Caki2 (cell line): ENCODE measurements at regions not wholly inside any gene's neighbourhood (a gene's known extent, or its start where the extent isn't known, plus 50 kb on each side); places are given as distances from the start of the nearest gene placed in this dataset.

Experiments used
- DNase-seq: peaks from one replicate; pipeline ENCODE4 v3.0.0-alpha.2; 2015; ENCODE audit warnings: low read depth
- in situ Hi-C: cut with HindIII; loops from 2 replicates; pipeline ENCODE4 v1.10.0; 2016; ENCODE audit warnings: low sequenced_read_pairs, low pct_unique_long_range_greater_than_20kb, mixed read lengths

DNA sequence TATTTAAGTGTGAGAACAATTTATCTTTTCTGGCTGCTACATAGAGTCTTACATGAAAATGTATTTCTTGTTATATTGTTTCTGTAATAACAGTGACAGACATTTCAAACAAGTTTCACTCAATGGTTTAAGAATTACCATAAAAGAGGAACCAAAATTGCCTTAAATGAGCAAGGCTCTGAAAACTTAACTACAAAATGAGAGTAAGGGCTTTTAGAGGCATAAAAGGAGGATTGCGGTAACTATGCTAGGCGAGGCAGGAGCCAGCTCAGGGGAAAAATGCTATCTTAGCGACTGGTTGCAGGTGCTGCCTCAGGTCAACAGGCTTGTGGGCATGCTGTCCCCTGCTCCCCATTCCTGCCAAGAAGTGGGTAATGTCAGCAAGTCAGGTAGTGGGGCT lies 81.7 kb upstream of the MSI2 start:
- DNase-seq = no peak
- in situ Hi-C loops = no loop called here

DNA sequence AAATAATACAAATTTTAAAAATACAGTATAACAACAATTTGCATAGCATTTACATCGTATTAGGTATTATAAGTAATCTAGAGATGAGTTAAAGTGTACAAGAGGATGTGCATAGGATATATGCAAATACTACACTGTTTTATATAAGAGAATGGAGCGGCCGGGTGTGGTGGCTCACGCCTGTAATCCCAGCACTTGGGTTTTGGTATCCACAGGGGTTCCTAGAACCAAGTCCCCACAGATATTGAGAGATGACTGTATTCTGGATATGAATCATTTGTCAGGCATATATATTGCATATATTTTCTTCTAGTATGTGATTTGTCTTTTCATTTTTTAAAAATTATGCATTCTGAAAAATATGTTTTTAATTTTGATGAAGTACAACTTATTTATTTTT lies 77.5 kb upstream of the MSI2 start:
- in situ Hi-C loops = no loop called here
- no peak for DNase-seq

DNA sequence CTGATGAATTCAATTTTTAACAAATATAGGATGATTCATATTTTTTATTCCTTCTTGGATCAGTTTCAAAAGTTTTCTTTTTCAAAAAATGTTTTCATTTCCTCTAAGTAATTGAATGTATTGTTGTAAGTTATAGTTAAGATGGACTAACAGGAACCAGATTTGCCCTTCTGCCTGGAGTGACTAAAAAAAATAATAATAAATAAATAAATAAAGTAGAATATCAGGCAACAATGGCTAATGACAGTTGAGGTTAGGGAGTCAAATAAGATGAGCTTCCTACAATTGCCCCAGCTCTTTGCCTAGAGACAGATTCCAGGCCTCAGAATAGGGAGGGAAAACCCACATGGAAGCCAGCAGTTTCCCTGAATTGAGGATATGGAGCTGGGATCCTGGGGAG lies 73.7 kb upstream of the MSI2 start:
- in situ Hi-C loops = no loop called here
- DNase-seq = no peak

DNA sequence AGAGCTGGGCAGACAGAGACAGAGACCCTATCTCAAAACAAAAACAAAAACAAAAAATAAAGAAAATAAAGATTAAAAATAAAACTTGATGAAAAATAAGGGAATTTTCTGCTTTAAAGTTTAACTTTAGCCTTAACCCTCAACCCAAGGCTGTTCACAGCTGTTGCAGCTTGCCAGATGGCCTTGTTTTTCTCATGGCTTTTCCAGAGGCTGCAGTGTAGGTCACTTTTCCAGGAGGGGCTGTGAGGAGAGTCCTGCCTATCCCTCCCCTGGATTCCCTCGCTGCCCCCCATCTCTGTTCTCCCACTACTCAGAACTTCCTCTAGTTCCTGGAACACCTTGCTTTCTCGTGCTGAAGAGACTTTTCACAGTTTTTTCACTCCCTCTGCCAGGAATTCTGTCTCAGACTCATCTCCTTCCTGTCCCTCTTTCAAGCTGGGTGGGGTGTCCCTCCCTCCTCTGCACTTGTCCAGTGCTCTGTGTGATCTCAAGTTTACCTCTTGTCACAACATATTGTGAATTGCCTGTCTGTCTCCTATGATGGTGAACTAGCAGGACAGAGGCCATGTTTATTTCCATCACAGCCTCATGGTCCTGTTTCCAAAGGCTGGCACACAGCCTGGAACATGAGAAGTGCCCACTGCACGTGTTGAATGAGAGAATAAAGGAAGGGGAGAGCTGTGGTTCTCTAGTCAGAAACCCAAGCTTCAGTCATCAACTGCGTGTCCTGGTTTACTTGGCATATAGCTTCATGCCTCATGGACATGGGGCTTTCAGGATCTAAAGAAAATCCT lies 69.9 kb upstream of the MSI2 start:
- no peak for DNase-seq
- in situ Hi-C loops = no loop called here

DNA sequence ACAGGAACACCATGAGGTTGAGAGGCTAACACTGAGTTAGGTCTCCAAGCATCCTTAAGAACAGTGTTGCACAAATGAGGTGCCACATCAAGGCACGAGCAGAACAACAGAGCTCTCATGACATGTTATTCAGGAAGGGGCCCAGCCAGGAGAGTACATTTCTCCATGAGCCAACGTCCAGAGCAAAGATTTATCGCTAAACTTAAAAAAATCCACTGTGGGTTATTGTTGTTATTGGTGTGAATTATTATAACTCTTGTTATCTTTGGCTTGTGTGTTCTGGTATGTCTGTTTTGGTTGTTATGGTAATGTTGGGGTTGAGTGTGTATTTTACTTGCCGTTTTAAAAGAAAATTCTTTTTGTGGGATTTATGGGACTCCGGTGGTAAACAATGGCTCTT lies 68.9 kb upstream of the MSI2 start:
- DNase-seq = no peak
- in situ Hi-C loops = no loop called here

DNA sequence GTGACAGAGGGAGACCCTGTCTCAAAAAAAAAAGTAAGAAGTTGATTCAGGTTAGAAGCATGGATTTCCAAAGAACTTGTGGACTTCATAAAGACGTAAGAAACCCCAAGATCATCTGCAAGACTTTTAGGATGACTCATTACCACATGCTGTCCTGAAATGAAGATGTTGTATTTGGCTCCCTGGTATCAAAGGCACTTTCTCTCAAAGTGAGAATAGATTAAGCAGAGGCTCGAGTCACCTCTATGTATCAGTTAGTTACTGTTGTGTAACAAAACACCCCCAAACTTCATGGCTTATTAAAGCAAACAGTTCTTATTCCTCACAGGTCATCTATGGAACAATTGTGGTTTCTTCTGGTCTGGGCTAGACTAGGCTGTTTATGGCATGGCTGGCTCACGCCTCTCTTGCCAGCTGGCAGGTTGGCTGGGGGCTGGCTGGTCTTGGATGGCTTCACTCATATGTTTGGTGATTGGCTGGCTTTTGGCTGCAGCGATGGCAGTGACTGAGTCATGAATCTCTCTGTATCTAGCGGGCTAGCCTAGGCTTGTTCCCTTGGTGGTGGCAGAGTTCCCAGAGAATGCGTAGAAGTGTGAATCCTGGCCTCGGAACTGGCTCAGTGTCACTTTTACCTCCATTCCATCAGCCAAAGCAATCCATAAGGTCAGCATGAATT lies 60.4 kb upstream of the MSI2 start:
- peak; percentile 36 for DNase-seq
- in situ Hi-C loops = no loop called here

DNA sequence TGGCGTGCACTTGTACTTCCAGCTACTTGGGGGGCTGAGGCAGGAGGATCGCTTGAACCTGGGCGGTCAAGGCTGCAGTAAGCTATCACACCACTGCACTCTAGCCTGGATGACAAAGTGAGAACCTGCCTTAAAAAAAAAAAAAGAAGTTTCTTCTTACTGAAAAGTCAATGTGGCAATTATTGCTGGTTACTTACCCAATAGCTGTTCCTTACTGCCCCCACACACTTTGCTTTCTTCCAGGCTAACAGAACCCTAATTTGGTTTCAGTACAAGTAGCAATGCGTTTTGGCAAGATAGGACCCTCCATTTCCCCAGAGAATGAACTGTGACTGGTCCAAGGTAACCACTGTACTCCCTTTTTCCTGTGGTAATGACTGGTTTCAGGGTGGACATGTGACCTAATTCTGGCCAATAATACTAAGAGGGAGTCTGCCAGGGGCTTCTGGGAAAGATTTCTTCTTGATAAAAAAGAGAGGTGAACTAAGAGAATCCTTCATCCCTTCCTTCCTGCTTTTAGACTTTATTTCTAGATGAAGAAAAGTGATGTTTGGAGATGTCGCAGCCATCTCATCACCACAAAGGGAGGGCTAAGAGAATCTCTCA lies 58.8 kb upstream of the MSI2 start:
- in situ Hi-C loops = no loop called here
- DNase-seq = no peak

DNA sequence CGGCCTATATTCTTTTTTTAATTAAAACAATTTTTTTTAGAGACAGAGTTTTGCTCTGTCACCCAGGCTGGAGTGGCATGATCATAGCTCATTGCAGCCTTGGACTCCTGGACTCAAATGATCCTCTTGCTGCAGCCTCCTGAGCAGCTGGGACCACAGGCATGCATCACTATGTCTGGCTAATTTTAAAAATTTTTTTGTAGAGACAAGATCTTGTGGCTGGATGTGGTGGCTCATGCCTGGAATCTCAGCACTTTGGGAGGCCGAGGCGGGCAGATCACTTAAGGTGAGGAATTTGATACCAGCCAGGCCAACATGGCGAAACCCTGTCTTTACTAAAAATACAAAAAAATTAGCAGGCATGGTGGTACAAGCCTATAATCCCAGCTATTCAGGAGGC lies 54.8 kb upstream of the MSI2 start:
- in situ Hi-C loops = no loop called here
- no peak for DNase-seq

DNA sequence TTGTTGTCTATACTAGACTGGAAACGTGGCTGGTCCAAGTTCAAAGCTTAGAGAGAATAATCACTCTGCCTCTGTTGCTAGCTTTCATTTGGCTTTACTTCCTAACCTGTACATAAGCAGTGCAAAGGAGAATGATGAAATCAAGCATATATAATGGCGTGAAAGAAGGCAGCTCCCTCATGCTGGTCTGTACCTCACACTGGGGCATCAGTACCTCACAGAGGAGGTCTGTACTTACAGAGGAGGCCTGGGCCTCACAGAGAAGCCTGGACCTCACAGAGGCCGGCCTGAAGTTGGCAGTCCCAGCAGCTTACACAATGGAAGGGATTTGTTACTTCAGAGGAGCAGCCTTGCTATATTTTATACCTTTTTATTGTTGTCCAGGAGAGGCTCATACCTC lies 53.3 kb upstream of the MSI2 start:
- no peak for DNase-seq
- in situ Hi-C loops = no loop called here
